A549 (cell line): ENCODE measurements at regions not wholly inside any gene's neighbourhood (a gene's known extent, or its start where the extent isn't known, plus 50 kb on each side); places are given as distances from the start of the nearest gene placed in this dataset.

ENCODE experiments used
- ATAC-seq, 2 experiments: fragments of 200-7000 bp in 1 of 2; fragments of >200 bp in 1 of 2; cut with Nextera tagmentation in 1 of 2; cut with Tn5 transposase in 1 of 2; 3 replicates each; pipeline versions ENCODE4 v1.8.0 to v1.9.1; 2018 to 2020; ENCODE audit warnings: mild to moderate bottlenecking in 1 of 2, moderate library complexity in 1 of 2
- CTCF ChIA-PET: fragments of 300-600 bp; sonication (Branson Sonifier 250); formaldehyde crosslinking; extraction: SDS; loops from one replicate; lab custom pipeline; 2021; ENCODE audit warnings: antibody characterized with exemption, inconsistent platforms; lab: Yijun Ruan, JAX
- POLR2A ChIA-PET: fragments of 350-600 bp; formaldehyde crosslinking; extraction: SDS; loops from one replicate; lab custom pipeline; 2021; ENCODE audit warnings: antibody characterized with exemption, inconsistent platforms; lab: Yijun Ruan, JAX
- DNase-seq, 2 experiments: peaks; one replicate each; pipeline versions ENCODE4 v3.0.0 to v3.0.0-alpha.2; 2011 to 2016; ENCODE audit warnings: low read depth in 1 of 2, low spot score in 1 of 2
- FAIRE-seq: peaks from 2 replicates; lab custom pipeline; 2011; peaks lifted over from hg19 to GRCh38; lab: Jason Lieb, UNC
- H3K27ac ChIP-seq, 2 experiments: fragments of >200 bp; sonication (Bioruptor Twin); formaldehyde crosslinking; 3 replicates each; pipeline ENCODE4 v1.5.1; 2016 to 2017
- H3K4me1 ChIP-seq: fragments of >200 bp; sonication (Bioruptor Twin); formaldehyde crosslinking; 3 replicates; pipeline ENCODE4 v1.6.1; 2016
- H3K4me2 ChIP-seq: fragments of >200 bp; sonication (Bioruptor Twin); formaldehyde crosslinking; 3 replicates; pipeline ENCODE4 v1.6.1; 2016
- H3K4me3 ChIP-seq: fragments of >200 bp; sonication (Bioruptor Twin); formaldehyde crosslinking; 3 replicates; pipeline ENCODE4 v1.5.1; 2016
- H3K9me3 ChIP-seq: fragments of >200 bp; sonication (Bioruptor Twin); formaldehyde crosslinking; 3 replicates; pipeline ENCODE4 v1.6.1; 2016
- CBX2 ChIP-seq: fragments of 200-600 bp; sonication (generic); IDR thresholded peaks from 2 replicates; pipeline ENCODE4 v1.6.1; 2016; ENCODE audit warnings: low read depth, mild to moderate bottlenecking, borderline replicate concordance
- CHD2 ChIP-seq: fragments of 150-350 bp; IDR thresholded peaks from 2 replicates; pipeline ENCODE4 v1.6.1; 2014; ENCODE audit warnings: low read length; ENCODE audit not compliant: partially characterized antibody
- EP300 ChIP-seq, 2 experiments: fragments of >200 bp; sonication (Bioruptor Twin); formaldehyde crosslinking; IDR thresholded peaks; 2 replicates in 1 of 2; 3 replicates in 1 of 2; pipeline ENCODE4 v1.6.1; 2016 to 2017
- HOXA7 ChIP-seq: fragments of 250-450 bp; sonication (Bioruptor Pico); IDR thresholded peaks from 2 replicates; pipeline ENCODE4 v1.5.0; 2020; ENCODE audit warnings: mild to moderate bottlenecking, moderate library complexity
- HOXB5 ChIP-seq: fragments of 250-450 bp; sonication (Bioruptor Pico); IDR thresholded peaks from 2 replicates; pipeline ENCODE4 v1.5.0; 2020; ENCODE audit warnings: mild to moderate bottlenecking, moderate library complexity
- JUN ChIP-seq, 2 experiments: fragments of >200 bp; sonication (Bioruptor Twin); formaldehyde crosslinking; IDR thresholded peaks; 2 replicates in 1 of 2; 3 replicates in 1 of 2; pipeline ENCODE4 v1.6.1; 2016 to 2017
- JUNB ChIP-seq: fragments of >200 bp; sonication (Bioruptor Twin); formaldehyde crosslinking; IDR thresholded peaks from 2 replicates; pipeline ENCODE4 v1.6.1; 2016
- MAFK ChIP-seq: fragments of 450-650 bp; IDR thresholded peaks from 2 replicates; pipeline ENCODE4 v1.6.1; 2014; ENCODE audit not compliant: partially characterized antibody
- MAZ ChIP-seq: fragments of 150-350 bp; IDR thresholded peaks from 2 replicates; pipeline ENCODE4 v1.6.1; 2014; ENCODE audit warnings: antibody characterized with exemption, low read depth, low read length, borderline replicate concordance
- MYC ChIP-seq: IDR thresholded peaks from 2 replicates; pipeline ENCODE4 v1.6.1; 2012; ENCODE audit warnings: mild to moderate bottlenecking, inconsistent platforms, low read length, improper control_type of control experiment, borderline replicate concordance
- NFE2L2 ChIP-seq: fragments of 150-350 bp; conservative IDR thresholded peaks from 2 replicates; pipeline ENCODE4 v1.6.1; 2014; ENCODE audit warnings: low read length
- NPAS2 ChIP-seq: fragments of 250-450 bp; sonication (Bioruptor Pico); IDR thresholded peaks from 2 replicates; pipeline ENCODE4 v1.8.0; 2022; ENCODE audit warnings: mild to moderate bottlenecking, moderate library complexity, borderline replicate concordance
- POLR2A ChIP-seq: IDR thresholded peaks from 2 replicates; pipeline ENCODE4 v1.6.1; 2012; ENCODE audit warnings: mild to moderate bottlenecking, low read length
- ZSCAN20 ChIP-seq: fragments of 250-450 bp; sonication (Bioruptor Pico); IDR thresholded peaks from 2 replicates; pipeline ENCODE4 v1.8.0; 2022; ENCODE audit warnings: mild to moderate bottlenecking, moderate library complexity
- WGBS: methylation state at CpG from one replicate; pipeline ENCODE4 v1.1.6; 2017; ENCODE audit errors: missing lambda C conversion rate; 5-methylcytosine and 5-hydroxymethylcytosine counted together
- TF ChIP-seq, protein P1 (sequence below): fragments of >200 bp; sonication (Bioruptor Twin); formaldehyde crosslinking; IDR thresholded peaks from 2 replicates; pipeline ENCODE4 v1.6.1; 2016
- TF ChIP-seq, protein P2 (sequence below): fragments of 250-450 bp; sonication (Bioruptor Pico); IDR thresholded peaks from 2 replicates; pipeline ENCODE4 v1.5.0; 2021; ENCODE audit warnings: mild to moderate bottlenecking, moderate library complexity, borderline replicate concordance
- TF ChIP-seq, protein P3 (sequence below): IDR thresholded peaks from 2 replicates; pipeline ENCODE4 v1.6.1; 2012
- TF ChIP-seq, protein P4 (sequence below): fragments of 200-600 bp; sonication (generic); IDR thresholded peaks from 2 replicates; pipeline ENCODE4 v1.6.1; 2016; ENCODE audit warnings: antibody characterized with exemption, mild to moderate bottlenecking, moderate library complexity
- TF ChIP-seq, protein P5 (sequence below): fragments of 450-650 bp; IDR thresholded peaks from 2 replicates; pipeline ENCODE4 v1.6.1; 2014; ENCODE audit warnings: antibody characterized with exemption
- TF ChIP-seq, protein P6 (sequence below): fragments of >200 bp; sonication (Bioruptor Twin); formaldehyde crosslinking; IDR thresholded peaks from 3 replicates; pipeline ENCODE4 v1.5.1; 2016
- TF ChIP-seq, protein P7 (sequence below): IDR thresholded peaks from 2 replicates; pipeline ENCODE4 v1.6.1; 2012

DNA sequence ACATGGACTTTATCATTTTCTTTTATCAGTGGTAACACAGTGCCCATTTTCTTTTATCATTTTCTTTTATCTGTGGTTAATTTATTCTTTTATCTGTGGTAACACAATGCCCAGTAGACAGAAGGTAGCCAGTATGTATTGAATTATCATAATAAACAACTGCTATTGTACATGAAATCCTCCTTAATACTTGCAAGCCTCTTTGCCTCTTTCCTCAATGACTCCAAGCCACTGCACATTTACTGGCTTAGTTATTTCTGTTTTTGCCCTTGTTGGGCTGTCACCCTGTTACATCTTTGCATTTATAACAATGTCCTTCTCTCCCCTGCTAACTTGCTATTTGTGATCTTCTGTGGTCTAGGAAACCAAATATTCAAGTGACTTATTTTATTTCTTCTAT is 345.0 kb downstream of the ATP23 start (continued):
- TF ChIP-seq, protein P1, sequence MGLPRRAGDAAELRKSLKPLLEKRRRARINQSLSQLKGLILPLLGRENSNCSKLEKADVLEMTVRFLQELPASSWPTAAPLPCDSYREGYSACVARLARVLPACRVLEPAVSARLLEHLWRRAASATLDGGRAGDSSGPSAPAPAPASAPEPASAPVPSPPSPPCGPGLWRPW: no peak
- TF ChIP-seq POLR2A (no peak), NFE2L2 (no peak), MAZ (no peak), CBX2 (no peak), JUN (IDR thresholded peaks at IDR 0.05) (no peak), JUNB (no peak)
- TF ChIP-seq, protein P2, sequence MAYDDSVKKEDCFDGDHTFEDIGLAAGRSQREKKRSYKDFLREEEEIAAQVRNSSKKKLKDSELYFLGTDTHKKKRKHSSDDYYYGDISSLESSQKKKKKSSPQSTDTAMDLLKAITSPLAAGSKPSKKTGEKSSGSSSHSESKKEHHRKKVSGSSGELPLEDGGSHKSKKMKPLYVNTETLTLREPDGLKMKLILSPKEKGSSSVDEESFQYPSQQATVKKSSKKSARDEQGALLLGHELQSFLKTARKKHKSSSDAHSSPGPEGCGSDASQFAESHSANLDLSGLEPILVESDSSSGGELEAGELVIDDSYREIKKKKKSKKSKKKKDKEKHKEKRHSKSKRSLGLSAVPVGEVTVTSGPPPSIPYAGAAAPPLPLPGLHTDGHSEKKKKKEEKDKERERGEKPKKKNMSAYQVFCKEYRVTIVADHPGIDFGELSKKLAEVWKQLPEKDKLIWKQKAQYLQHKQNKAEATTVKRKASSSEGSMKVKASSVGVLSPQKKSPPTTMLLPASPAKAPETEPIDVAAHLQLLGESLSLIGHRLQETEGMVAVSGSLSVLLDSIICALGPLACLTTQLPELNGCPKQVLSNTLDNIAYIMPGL (CRISPR knock-in tag): no peak

DNA sequence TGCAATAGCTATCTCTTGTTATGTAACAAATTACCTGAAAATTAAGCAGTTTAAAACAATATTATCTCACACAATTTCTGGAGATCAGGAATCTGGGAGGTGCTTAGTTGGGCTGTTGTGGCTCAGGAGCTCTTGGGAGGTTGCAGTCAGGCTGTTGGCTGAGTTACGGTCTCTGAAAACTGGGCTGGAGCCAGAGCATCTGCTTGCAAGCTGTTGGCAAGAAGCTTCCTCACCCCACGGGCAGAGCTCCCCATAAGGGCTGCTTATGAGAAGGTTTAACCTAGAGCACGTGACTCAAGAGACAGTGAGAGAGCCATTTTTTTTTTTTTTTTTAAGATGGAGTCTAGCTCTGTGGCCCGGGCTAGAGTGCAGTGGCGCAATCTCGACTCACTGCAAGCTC is 346.8 kb downstream of the ATP23 start:
- H3K9me3 ChIP-seq: no peaks in the 10 kb centered on the region
- ChIA-PET CTCF (interaction anchor here (0.6 kb wide), 1 partner anchor 750 kb away, joined by 3 read pairs; no protein-coding TSS in a partner anchor), POLR2A (no interaction called here)
- no peaks in the 10 kb centered on the region for H3K4me1 ChIP-seq
- FAIRE-seq: no peak
- DNase-seq: no peak
- no peak for ATAC-seq
- no peak overlapping the region for H3K4me3 ChIP-seq
- no peak overlapping the region for H3K27ac ChIP-seq
- no peak overlapping the region for H3K4me2 ChIP-seq
- TF ChIP-seq, protein P3, sequence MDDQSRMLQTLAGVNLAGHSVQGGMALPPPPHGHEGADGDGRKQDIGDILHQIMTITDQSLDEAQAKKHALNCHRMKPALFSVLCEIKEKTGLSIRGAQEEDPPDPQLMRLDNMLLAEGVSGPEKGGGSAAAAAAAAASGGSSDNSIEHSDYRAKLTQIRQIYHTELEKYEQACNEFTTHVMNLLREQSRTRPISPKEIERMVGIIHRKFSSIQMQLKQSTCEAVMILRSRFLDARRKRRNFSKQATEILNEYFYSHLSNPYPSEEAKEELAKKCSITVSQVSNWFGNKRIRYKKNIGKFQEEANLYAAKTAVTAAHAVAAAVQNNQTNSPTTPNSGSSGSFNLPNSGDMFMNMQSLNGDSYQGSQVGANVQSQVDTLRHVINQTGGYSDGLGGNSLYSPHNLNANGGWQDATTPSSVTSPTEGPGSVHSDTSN: no peak
- TF ChIP-seq NPAS2 (CRISPR knock-in tag) (no peak), HOXA7 (CRISPR knock-in tag) (no peak), ZSCAN20 (CRISPR knock-in tag) (no peak), EP300 (IDR thresholded peaks at IDR 0.05) (no peak), HOXB5 (no peak), JUNB (no peak), CHD2 (no peak), MAFK (no peak), MYC (no peak)
- TF ChIP-seq, protein P4, sequence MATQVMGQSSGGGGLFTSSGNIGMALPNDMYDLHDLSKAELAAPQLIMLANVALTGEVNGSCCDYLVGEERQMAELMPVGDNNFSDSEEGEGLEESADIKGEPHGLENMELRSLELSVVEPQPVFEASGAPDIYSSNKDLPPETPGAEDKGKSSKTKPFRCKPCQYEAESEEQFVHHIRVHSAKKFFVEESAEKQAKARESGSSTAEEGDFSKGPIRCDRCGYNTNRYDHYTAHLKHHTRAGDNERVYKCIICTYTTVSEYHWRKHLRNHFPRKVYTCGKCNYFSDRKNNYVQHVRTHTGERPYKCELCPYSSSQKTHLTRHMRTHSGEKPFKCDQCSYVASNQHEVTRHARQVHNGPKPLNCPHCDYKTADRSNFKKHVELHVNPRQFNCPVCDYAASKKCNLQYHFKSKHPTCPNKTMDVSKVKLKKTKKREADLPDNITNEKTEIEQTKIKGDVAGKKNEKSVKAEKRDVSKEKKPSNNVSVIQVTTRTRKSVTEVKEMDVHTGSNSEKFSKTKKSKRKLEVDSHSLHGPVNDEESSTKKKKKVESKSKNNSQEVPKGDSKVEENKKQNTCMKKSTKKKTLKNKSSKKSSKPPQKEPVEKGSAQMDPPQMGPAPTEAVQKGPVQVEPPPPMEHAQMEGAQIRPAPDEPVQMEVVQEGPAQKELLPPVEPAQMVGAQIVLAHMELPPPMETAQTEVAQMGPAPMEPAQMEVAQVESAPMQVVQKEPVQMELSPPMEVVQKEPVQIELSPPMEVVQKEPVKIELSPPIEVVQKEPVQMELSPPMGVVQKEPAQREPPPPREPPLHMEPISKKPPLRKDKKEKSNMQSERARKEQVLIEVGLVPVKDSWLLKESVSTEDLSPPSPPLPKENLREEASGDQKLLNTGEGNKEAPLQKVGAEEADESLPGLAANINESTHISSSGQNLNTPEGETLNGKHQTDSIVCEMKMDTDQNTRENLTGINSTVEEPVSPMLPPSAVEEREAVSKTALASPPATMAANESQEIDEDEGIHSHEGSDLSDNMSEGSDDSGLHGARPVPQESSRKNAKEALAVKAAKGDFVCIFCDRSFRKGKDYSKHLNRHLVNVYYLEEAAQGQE: no peak
- TF ChIP-seq, protein P5, sequence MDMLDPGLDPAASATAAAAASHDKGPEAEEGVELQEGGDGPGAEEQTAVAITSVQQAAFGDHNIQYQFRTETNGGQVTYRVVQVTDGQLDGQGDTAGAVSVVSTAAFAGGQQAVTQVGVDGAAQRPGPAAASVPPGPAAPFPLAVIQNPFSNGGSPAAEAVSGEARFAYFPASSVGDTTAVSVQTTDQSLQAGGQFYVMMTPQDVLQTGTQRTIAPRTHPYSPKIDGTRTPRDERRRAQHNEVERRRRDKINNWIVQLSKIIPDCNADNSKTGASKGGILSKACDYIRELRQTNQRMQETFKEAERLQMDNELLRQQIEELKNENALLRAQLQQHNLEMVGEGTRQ: no peak
- TF ChIP-seq, protein P6, sequence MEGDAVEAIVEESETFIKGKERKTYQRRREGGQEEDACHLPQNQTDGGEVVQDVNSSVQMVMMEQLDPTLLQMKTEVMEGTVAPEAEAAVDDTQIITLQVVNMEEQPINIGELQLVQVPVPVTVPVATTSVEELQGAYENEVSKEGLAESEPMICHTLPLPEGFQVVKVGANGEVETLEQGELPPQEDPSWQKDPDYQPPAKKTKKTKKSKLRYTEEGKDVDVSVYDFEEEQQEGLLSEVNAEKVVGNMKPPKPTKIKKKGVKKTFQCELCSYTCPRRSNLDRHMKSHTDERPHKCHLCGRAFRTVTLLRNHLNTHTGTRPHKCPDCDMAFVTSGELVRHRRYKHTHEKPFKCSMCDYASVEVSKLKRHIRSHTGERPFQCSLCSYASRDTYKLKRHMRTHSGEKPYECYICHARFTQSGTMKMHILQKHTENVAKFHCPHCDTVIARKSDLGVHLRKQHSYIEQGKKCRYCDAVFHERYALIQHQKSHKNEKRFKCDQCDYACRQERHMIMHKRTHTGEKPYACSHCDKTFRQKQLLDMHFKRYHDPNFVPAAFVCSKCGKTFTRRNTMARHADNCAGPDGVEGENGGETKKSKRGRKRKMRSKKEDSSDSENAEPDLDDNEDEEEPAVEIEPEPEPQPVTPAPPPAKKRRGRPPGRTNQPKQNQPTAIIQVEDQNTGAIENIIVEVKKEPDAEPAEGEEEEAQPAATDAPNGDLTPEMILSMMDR: no peak
- TF ChIP-seq, protein P7, sequence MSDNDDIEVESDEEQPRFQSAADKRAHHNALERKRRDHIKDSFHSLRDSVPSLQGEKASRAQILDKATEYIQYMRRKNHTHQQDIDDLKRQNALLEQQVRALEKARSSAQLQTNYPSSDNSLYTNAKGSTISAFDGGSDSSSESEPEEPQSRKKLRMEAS: no peak
- WGBS: 88% methylated on average over 6 of the region's 6 CpGs
